OCI-LY7 (cell line): ENCODE measurements at regions not wholly inside any gene's neighbourhood (a gene's known extent, or its start where the extent isn't known, plus 50 kb on each side); places are given as distances from the start of the nearest gene placed in this dataset.

Experiments
- BruUV-seq: library from RNA; stranded (reverse); fragments of 400-500 nt; replicated peaks from 2 replicates; lab custom pipeline; 2021; lab: Mats Ljungman, UMichigan
- CTCF ChIA-PET: fragments of 300-600 bp; sonication (Branson Sonifier 250); formaldehyde crosslinking; loops from one replicate; lab custom pipeline; 2022; ENCODE audit warnings: antibody characterized with exemption; ENCODE audit not compliant: unreplicated experiment; lab: Charles Lee
- POLR2A ChIA-PET: fragments of 300-600 bp; sonication (Branson Sonifier 250); formaldehyde crosslinking; loops from one replicate; lab custom pipeline; 2022; ENCODE audit warnings: antibody characterized with exemption; lab: Charles Lee
- DNase-seq: peaks from one replicate; pipeline ENCODE4 v3.0.0-alpha.2; 2015; ENCODE audit warnings: low spot score
- H2AFZ ChIP-seq: fragments of 200-600 bp; sonication (generic), shearing (Covaris generic); 2 replicates; pipeline ENCODE4 v1.6.1; 2014; ENCODE audit warnings: mild to moderate bottlenecking, antibody characterized with exemption, low read length, moderate library complexity
- H3K27ac ChIP-seq: fragments of 200-600 bp; sonication (generic); 2 replicates; pipeline ENCODE4 v1.5.1; 2014; ENCODE audit warnings: mixed run types, low read depth, mild to moderate bottlenecking, moderate library complexity, low read length, inconsistent platforms; ENCODE audit not compliant: poor library complexity, severe bottlenecking
- H3K36me3 ChIP-seq: fragments of 200-600 bp; sonication (generic); 2 replicates; pipeline ENCODE4 v1.6.1; 2014; ENCODE audit warnings: mild to moderate bottlenecking, antibody characterized with exemption, low read length, moderate library complexity, mixed read lengths; ENCODE audit not compliant: insufficient read depth
- H3K4me1 ChIP-seq: fragments of 200-600 bp; sonication (generic); 2 replicates; pipeline ENCODE4 v1.5.1; 2014; ENCODE audit warnings: mild to moderate bottlenecking, low read length; ENCODE audit not compliant: insufficient read depth, poor library complexity, severe bottlenecking
- H3K4me2 ChIP-seq: fragments of 200-600 bp; sonication (generic); 2 replicates; pipeline ENCODE4 v1.6.1; 2014; ENCODE audit warnings: mild to moderate bottlenecking, low read length
- H3K4me3 ChIP-seq: fragments of 200-600 bp; sonication (generic); 2 replicates; pipeline ENCODE4 v1.5.1; 2014; ENCODE audit warnings: mild to moderate bottlenecking, low read depth, low read length; ENCODE audit not compliant: poor library complexity, severe bottlenecking
- H3K79me2 ChIP-seq: fragments of 200-600 bp; sonication (generic); 2 replicates; pipeline ENCODE4 v1.6.1; 2016; ENCODE audit warnings: low read depth, mild to moderate bottlenecking, low read length, moderate library complexity, mixed read lengths; ENCODE audit not compliant: insufficient read depth
- H3K9me2 ChIP-seq: fragments of 200-600 bp; sonication (generic); 2 replicates; pipeline ENCODE4 v1.6.1; 2016; ENCODE audit warnings: mild to moderate bottlenecking, low read length, mixed read lengths; ENCODE audit not compliant: insufficient read depth
- H3K9me3 ChIP-seq: fragments of 200-600 bp; sonication (generic); 2 replicates; pipeline ENCODE4 v1.6.1; 2014; ENCODE audit warnings: mild to moderate bottlenecking, mixed run types, low read length, mixed read lengths
- H4K20me1 ChIP-seq: fragments of 200-600 bp; sonication (generic); 2 replicates; pipeline ENCODE4 v1.6.1; 2014; ENCODE audit warnings: mild to moderate bottlenecking, antibody characterized with exemption, low read length, moderate library complexity, mixed read lengths; ENCODE audit not compliant: insufficient read depth
- EZH2phosphoT487 ChIP-seq: fragments of 200-600 bp; sonication (generic); IDR thresholded peaks from 2 replicates; pipeline ENCODE4 v1.6.1; 2018; ENCODE audit warnings: low read depth, borderline replicate concordance, mild to moderate bottlenecking, mixed run types, antibody characterized with exemption, low read length, moderate library complexity, mixed read lengths
- intact Hi-C: fragments of 100-400 bp; cut with micrococcal nuclease; formaldehyde crosslinking; loops from one replicate; pipeline ENCODE4 v1.10.0; 2022; ENCODE audit not compliant: unreplicated experiment
- TF ChIP-seq, protein P1 (sequence below): fragments of 200-600 bp; sonication (generic); conservative IDR thresholded peaks from 2 replicates; pipeline ENCODE4 v1.5.1; 2014; ENCODE audit warnings: mild to moderate bottlenecking, antibody characterized with exemption, low read length, moderate library complexity, mixed read lengths

- BruUV-seq = no TSS peak
- H4K20me1 ChIP-seq = no peaks in the 10 kb centered on the region
Observed at GRCh38 chr3:82773207-82773606, 1011.8 kb upstream of the GBE1 start.

GRCh38 chr3:82764521-82764920, 1003.1 kb upstream of the GBE1 start:
- Histone ChIP-seq H3K79me2 (no peaks in the 10 kb centered on the region), H3K36me3 (no peaks in the 10 kb centered on the region), H3K4me1 (no peaks in the 10 kb centered on the region), H3K9me2 (no peaks in the 10 kb centered on the region), H2AFZ (no peak overlapping the region), H3K4me2 (no peak overlapping the region), H3K27ac (no peak overlapping the region), H3K4me3 (no peak overlapping the region), H4K20me1 (no peaks in the 10 kb centered on the region), H3K9me3 (no peaks in the 10 kb centered on the region)
- CTCF ChIA-PET = no interaction called here
- DNase-seq = no peak
- TF ChIP-seq, protein P1, sequence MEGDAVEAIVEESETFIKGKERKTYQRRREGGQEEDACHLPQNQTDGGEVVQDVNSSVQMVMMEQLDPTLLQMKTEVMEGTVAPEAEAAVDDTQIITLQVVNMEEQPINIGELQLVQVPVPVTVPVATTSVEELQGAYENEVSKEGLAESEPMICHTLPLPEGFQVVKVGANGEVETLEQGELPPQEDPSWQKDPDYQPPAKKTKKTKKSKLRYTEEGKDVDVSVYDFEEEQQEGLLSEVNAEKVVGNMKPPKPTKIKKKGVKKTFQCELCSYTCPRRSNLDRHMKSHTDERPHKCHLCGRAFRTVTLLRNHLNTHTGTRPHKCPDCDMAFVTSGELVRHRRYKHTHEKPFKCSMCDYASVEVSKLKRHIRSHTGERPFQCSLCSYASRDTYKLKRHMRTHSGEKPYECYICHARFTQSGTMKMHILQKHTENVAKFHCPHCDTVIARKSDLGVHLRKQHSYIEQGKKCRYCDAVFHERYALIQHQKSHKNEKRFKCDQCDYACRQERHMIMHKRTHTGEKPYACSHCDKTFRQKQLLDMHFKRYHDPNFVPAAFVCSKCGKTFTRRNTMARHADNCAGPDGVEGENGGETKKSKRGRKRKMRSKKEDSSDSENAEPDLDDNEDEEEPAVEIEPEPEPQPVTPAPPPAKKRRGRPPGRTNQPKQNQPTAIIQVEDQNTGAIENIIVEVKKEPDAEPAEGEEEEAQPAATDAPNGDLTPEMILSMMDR = no peak
- no peak for TF ChIP-seq EZH2phosphoT487
- POLR2A ChIA-PET = no interaction called here
- intact Hi-C loops = no loop called here
- BruUV-seq = no TSS peak

More at GRCh38 chr3:82773207-82773606, 1011.8 kb upstream of the GBE1 start:
- no peak for DNase-seq
- Histone ChIP-seq H3K9me3 (no peaks in the 10 kb centered on the region), H2AFZ (no peak overlapping the region), H3K4me2 (no peak overlapping the region), H3K9me2 (no peaks in the 10 kb centered on the region), H3K4me1 (no peaks in the 10 kb centered on the region), H3K27ac (no peak overlapping the region), H3K4me3 (no peak overlapping the region), H3K36me3 (no peaks in the 10 kb centered on the region), H3K79me2 (no peaks in the 10 kb centered on the region)
- CTCF ChIA-PET = no interaction called here
- intact Hi-C loops = no loop called here
- TF ChIP-seq, protein P1 = no peak
- no peak for TF ChIP-seq EZH2phosphoT487
- POLR2A ChIA-PET = no interaction called here

DNA sequence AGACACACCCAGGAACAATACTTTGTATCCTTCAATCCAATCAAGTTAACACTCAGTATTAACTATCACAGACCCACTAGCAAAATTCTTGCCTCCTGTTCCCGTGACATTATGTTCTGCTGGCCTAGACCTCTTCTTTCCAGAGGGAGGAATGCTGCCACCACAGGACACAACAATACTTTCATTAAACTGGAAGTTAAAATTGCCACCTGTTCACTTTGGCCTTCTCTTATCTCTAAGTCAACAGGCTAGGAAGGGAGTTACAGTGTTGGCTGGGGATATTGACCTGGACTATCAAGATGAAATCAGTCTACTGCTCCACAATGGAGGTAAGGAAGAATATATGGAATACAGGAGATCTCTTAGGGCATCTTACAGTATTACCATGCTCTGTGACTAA, 1000.4 kb upstream of the GBE1 start:
- no peak for DNase-seq
- intact Hi-C loops = no loop called here
- Histone ChIP-seq H3K9me2 (no peaks in the 10 kb centered on the region), H3K4me2 (no peak overlapping the region), H3K79me2 (no peaks in the 10 kb centered on the region), H3K27ac (no peak overlapping the region), H4K20me1 (no peaks in the 10 kb centered on the region), H2AFZ (no peak overlapping the region), H3K36me3 (no peaks in the 10 kb centered on the region), H3K9me3 (no peaks in the 10 kb centered on the region), H3K4me1 (no peaks in the 10 kb centered on the region), H3K4me3 (no peak overlapping the region)
- TF ChIP-seq, protein P1 = no peak
- no peak for TF ChIP-seq EZH2phosphoT487
- ChIA-PET POLR2A (no interaction called here), CTCF (no interaction called here)
- BruUV-seq = no TSS peak
